ENCODE measurements at regions not wholly inside any gene's neighbourhood (a gene's known extent, or its start where the extent isn't known, plus 50 kb on each side); places are given as distances from the start of the nearest gene placed in this dataset.
"Not testable (repeated sequence)": the region's sequence is repeated elsewhere in the genome, so short reads cannot be mapped to it uniquely, and the experiment has no call there.

DNA sequence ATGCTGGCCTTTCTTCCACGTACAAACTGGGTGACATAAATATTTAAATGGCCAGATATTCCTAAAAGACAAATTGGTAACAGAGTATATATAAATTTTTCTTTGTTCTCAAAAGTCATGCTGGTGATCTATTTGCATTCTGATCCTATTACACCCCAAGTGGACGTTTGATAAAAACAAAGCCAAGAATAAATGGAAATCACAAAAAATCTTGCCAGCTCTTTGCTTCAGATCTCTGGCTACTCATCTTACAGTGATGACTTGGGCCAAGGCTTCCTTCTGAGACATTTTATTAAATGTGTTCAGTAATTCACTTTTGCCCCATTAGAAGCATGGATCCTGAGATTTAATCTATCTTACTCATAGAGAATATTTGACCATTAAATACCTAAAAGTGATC, 444.3 kb upstream of the PIK3R1 start:
- Histone ChIP-seq H3K4me2 (no peak overlapping the region), H3K4me3 (no peak overlapping the region), H3K27ac (no peak overlapping the region), H3K27me3 (no peaks in the 10 kb centered on the region), H3K4me1 (no peaks in the 10 kb centered on the region), H3K9ac (no peak overlapping the region), H3K36me3 (no peaks in the 10 kb centered on the region), H4K20me1 (no peaks in the 10 kb centered on the region), H3K9me3 (no peaks in the 10 kb centered on the region)
- no peak for TF ChIP-seq Cebpa-rat (IDR thresholded peaks at IDR 0.05)

DNA sequence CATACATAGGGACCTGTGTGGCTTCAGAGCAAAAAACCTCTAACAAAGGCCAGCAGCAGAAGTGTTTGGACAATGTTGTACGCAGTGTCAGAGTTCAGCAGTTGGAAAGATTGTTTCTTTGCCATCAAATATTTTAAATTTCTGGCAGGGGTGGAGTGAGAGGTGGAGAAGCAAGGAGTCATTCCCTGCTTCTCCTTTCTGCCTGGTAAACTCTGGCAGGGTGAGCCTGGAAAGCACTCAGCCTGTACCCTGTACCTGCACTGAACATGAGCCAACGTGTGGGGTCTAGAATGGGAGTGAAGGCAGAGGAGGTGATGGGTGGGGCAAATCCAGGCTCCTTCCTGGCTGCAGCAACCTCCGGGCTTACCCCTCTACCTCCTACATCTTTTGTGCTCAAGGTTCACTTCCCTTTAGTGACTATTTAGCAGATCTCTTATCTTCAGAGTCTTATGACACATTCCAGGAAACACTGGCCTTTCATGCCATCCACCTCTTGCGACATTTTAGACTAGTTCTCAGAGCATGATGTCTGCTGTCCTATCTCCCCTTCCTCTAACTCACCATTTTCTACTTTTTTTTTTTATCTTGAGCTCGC, 445.0 kb upstream of the PIK3R1 start:
- Histone ChIP-seq H3K9me3 (no peaks in the 10 kb centered on the region), H3K9ac (no peak overlapping the region), H3K36me3 (no peaks in the 10 kb centered on the region), H3K4me3 (no peak overlapping the region), H3K4me2 (no peak overlapping the region), H3K27ac (no peak overlapping the region), H3K27me3 (no peaks in the 10 kb centered on the region), H4K20me1 (no peaks in the 10 kb centered on the region), H3K4me1 (no peaks in the 10 kb centered on the region)
- TF ChIP-seq Cebpa-rat (IDR thresholded peaks at IDR 0.05) = no peak

DNA sequence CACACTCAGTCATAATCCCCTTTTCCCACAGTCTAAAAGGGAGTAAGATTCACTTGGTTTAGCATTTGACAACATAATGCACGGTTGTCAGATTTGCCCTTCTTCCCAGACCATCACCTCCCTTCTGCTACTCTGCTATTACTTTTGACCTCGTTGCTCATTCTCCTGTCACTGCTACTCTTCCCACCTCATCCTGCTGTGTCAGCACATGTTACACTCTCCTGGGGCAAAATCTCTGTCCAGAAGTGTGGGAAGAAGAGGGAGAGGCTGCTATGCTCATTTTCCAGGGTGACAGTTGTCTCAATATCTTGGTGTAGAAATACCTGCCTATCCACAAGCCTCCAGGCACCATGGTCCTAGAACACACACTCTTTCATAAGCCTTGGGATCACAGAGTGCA, 449.9 kb upstream of the PIK3R1 start:
- Histone ChIP-seq H4K20me1 (no peaks in the 10 kb centered on the region), H3K9me3 (no peaks in the 10 kb centered on the region), H3K9ac (no peak overlapping the region), H3K36me3 (no peaks in the 10 kb centered on the region), H3K27ac (no peak overlapping the region), H3K4me2 (no peak overlapping the region), H3K4me3 (no peak overlapping the region), H3K4me1 (no peaks in the 10 kb centered on the region), H3K27me3 (no peaks in the 10 kb centered on the region)
- TF ChIP-seq Cebpa-rat (IDR thresholded peaks at IDR 0.05) = no peak

DNA sequence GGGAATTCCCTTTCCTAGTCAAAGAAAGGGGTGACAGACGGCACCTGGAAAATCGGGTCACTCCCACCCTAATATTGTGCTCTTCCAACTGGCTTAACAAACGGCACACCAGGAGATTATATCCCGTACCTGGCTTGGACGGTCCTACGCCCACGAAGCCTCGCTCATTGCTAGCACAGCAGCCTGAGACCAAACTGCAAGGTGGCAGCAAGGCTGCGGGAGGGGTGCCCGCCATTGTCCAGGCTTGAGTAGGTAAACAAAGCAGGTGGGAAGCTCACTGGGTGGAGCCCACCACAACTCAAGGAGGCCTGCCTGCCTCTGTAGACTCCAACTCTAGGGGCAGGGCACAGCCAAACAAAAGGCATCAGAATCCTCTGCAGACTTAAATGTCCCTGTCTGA, 457.8 kb upstream of the PIK3R1 start:
- not testable (repeated sequence) for H4K20me1 ChIP-seq, H3K27me3 ChIP-seq

DNA sequence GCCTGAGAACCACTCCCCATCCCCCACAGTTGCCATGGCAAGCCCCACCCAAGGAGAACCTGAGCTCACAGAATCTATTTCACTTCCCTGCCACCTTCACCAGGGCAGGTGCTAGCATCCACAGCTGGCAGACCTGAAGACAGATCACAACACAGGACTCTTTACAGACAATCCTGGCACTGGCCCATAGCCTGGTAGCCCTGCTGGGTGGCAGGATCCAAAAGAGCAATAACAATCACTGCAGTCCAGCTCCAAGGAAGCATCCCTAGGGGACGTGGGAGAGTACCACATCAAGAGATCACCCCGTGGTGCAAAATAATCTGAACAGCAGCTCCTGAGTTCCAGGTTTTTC, 463.2 kb upstream of the PIK3R1 start:
- Histone ChIP-seq H3K4me2 (no peak overlapping the region), H3K4me1 (no peaks in the 10 kb centered on the region), H3K4me3 (no peak overlapping the region), H3K27ac (no peak overlapping the region), H3K36me3 (no peaks in the 10 kb centered on the region), H3K9ac (no peak overlapping the region), H3K27me3 (no peaks in the 10 kb centered on the region), H4K20me1 (no peaks in the 10 kb centered on the region), H3K9me3 (peaks cover 7% of the 10 kb centered on the region)
- no peak for TF ChIP-seq Cebpa-rat (IDR thresholded peaks at IDR 0.05)

More for the DNA sequence above, 457.8 kb upstream of the PIK3R1 start:
- H3K4me2 ChIP-seq, H3K27ac ChIP-seq, H3K36me3 ChIP-seq, H3K9ac ChIP-seq, H3K9me3 ChIP-seq, H3K4me3 ChIP-seq, H3K4me1 ChIP-seq: not testable (repeated sequence)

DNA sequence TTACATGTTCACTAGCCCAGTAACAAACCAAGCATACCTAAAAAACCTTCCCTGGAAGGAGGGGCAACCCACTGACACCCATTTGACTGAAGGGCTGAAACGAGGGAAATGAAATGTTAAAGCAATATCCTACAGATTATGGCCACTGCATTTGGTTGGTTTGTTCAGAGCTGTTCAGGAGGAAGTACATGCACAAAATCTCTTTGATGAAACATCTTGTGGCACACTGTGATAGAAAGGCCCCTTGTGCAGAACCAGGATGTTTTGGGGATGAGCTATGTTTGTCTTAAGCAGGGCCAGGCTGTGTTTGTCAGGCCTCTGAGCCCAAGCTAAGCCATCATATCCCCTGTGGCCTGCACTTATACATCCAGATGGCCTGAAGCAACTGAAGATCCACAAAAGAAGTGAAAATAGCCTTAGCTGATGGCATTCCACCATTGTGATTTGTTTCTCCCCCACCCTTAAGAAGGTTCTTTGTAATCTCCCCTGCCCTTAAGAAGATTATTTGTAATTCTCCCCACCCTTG, 467.3 kb upstream of the PIK3R1 start:
- Histone ChIP-seq H3K4me2 (no peak overlapping the region), H3K27me3 (no peaks in the 10 kb centered on the region), H4K20me1 (no peaks in the 10 kb centered on the region), H3K4me3 (no peak overlapping the region), H3K9ac (no peak overlapping the region), H3K4me1 (no peaks in the 10 kb centered on the region), H3K9me3 (peaks cover 13% of the 10 kb centered on the region), H3K27ac (no peak overlapping the region), H3K36me3 (no peaks in the 10 kb centered on the region)
- no peak for TF ChIP-seq Cebpa-rat (IDR thresholded peaks at IDR 0.05)

DNA sequence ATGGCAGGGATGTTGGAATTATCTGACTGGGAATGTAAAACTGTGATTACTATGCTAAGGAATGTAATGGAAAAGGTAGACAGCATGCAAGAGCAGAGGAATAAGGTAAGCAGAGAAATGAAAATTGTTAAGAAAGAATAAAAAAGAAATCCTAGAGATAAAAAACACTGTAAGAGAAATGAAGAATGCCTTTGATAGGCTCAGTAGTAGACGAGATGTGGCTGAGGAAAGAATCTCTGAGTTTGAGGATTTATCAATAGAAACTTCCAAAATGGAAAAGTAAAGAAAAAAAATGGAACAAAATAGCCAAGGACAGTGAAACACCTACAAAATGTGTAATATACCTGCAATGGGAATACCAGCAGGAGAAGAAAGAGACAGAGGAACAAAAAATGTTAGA, 468.5 kb upstream of the PIK3R1 start:
- TF ChIP-seq Cebpa-rat (IDR thresholded peaks at IDR 0.05) = no peak
- Histone ChIP-seq H3K9me3 (peaks cover 7% of the 10 kb centered on the region), H3K27me3 (no peaks in the 10 kb centered on the region), H3K4me2 (no peak overlapping the region), H3K36me3 (no peaks in the 10 kb centered on the region), H3K27ac (no peak overlapping the region), H3K4me3 (no peak overlapping the region), H4K20me1 (no peaks in the 10 kb centered on the region), H3K9ac (no peak overlapping the region), H3K4me1 (no peaks in the 10 kb centered on the region)

DNA sequence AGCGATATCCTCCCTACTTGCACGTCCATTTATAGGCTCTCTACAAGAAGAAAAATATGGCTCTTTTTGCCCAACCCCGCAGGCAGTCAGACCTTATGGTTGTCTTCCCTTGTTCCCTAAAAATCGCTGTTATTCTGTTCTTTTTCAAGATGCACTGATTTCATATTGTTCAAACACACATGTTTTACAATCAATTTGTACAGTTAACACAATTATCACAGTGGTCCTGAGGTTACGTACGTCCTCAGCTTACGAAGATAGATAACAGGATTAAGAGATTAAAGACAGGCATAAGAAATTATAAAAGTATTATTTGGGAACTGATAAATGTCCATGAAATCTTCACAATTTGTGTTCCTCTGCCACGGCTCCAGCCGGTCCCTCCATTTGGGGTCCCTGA, 468.9 kb upstream of the PIK3R1 start:
- not testable (repeated sequence) for H3K9ac ChIP-seq, H3K9me3 ChIP-seq

DNA sequence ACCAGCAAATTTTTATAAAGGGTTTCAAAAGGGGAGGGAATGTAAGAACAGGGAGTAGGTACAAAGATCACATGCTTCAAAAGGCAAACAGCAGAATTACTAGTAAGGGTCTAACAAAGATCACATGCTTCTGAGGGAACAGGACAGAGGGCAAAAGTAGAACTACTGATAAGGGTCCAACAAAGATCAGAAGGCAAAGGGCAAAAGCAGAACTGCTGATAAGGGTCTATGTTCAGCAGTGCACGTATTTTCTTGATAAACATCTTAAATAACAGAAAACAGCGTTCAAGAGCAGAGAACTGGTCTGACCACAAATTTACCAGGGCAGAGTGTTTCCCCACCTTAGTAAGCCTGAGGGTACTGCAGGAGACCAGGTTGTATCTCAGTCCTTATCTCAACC, 469.5 kb upstream of the PIK3R1 start:
- Histone ChIP-seq H3K9me3 (peaks cover 6% of the 10 kb centered on the region; the same call in 1 of the 2 replicates), H3K27me3 (no peaks in the 10 kb centered on the region), H3K4me1 (no peaks in the 10 kb centered on the region), H3K36me3 (no peaks in the 10 kb centered on the region), H3K4me2 (no peak overlapping the region), H4K20me1 (no peaks in the 10 kb centered on the region), H3K27ac (no peak overlapping the region), H3K9ac (no peak overlapping the region), H3K4me3 (no peak overlapping the region)
- TF ChIP-seq Cebpa-rat (IDR thresholded peaks at IDR 0.05) = no peak

More for the DNA sequence above, 468.9 kb upstream of the PIK3R1 start:
- not testable (repeated sequence) for H3K27ac ChIP-seq, H3K36me3 ChIP-seq, H3K4me2 ChIP-seq, H3K4me1 ChIP-seq, H4K20me1 ChIP-seq, H3K27me3 ChIP-seq, H3K4me3 ChIP-seq

DNA sequence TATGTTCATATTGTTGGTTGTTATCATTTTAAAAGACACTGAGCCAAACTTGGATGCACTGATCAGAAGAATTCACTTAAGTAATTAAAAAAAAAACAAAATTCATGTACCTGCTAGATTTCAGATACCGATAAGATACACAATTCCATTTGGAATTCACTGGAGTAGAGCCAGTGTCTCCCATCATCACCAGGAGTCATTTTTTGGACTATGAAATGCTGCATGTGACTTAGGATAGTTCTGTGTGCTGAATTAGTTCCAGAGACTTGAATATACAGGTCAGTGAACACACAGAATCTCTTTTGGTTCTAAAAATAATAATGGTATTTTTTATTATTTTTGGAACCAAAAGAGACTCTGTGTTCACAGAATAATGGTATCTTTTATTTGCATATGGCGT, 482.6 kb upstream of the PIK3R1 start:
- no peaks in the 10 kb centered on the region for H3K9me3 ChIP-seq
- no peak overlapping the region for H3K9ac ChIP-seq
- TF ChIP-seq Cebpa-rat (IDR thresholded peaks at IDR 0.05) = no peak
- no peaks in the 10 kb centered on the region for H3K4me1 ChIP-seq
- no peaks in the 10 kb centered on the region; the same call in 1 of the 2 replicates for H3K27me3 ChIP-seq
- H4K20me1 ChIP-seq = no peaks in the 10 kb centered on the region
- no peaks in the 10 kb centered on the region for H3K36me3 ChIP-seq
- no peak overlapping the region for H3K4me3 ChIP-seq
- no peak overlapping the region for H3K4me2 ChIP-seq
- H3K27ac ChIP-seq = no peak overlapping the region

DNA sequence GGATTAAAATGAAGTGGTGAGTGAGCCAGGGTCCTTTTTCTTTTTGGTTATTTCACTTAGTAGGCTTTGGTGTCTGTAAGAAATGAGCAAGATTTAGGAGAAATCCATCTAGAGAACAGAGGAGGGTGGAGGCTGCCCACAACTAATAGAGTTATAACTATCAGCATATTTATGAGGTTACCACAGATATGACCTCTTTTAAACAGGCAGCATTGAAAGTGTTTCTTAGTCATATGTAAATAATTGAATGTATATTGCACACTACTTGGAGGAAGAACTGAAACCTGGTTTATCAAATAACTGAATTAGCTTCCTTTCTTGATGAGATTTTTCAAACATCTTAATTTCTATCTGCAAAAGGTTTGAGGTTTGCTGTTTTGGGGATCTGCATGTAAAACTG, 483.1 kb upstream of the PIK3R1 start:
- Histone ChIP-seq H3K27ac (no peak overlapping the region), H3K36me3 (no peaks in the 10 kb centered on the region), H4K20me1 (no peaks in the 10 kb centered on the region), H3K27me3 (no peaks in the 10 kb centered on the region; the same call in 1 of the 2 replicates), H3K9ac (no peak overlapping the region), H3K9me3 (no peaks in the 10 kb centered on the region), H3K4me2 (no peak overlapping the region), H3K4me3 (no peak overlapping the region), H3K4me1 (no peaks in the 10 kb centered on the region)
- no peak for TF ChIP-seq Cebpa-rat (IDR thresholded peaks at IDR 0.05)

All from BLaER1 (cell line).